ENCODE measurements at regions not wholly inside any gene's neighbourhood (a gene's known extent, or its start where the extent isn't known, plus 50 kb on each side); places are given as distances from the start of the nearest gene placed in this dataset.

DNA sequence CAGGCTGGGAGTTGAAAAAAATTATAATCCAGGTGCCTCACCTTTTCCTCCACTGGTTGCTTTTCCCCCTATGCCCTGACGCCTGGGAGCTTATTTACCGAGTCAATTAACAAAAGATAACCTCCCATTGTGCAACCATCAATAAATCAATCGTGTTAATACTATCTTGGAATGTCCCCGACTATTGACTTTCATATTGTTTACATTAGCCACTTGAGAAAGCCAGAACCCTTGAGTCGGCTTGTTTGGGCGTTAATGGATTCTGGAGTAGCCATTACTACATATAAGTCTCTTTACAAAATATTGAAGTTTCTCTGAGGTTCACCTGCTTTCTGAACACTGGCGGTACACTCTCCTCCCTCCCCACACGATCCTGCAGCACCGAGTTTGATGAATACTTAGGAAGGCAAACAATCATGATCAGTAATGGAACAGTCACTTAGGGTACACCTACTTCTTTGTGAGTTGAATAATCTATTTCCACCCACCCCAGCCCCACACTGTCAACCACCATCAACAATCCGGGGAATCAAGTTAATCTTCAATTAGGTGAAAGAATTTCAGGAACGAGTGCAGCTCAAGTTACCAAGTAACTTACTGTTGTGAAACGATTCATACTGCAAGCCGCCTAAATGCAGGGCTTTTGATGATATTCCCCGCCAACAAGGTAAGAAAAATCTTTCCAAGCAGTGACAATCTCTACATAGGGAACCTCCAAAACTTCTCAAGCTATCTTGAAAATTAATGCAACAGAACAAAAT lies 159.3 kb upstream of the NR2F2 start:
- no peak for ATAC-seq (ENCODE audit: low read depth)
- no peaks in the 10 kb centered on the region for H3K36me3 Mint-ChIP-seq
- no peak overlapping the region for H3K27ac Mint-ChIP-seq
- POLR2A ChIA-PET: no interaction called here
- H3K9me3 Mint-ChIP-seq: no peaks in the 10 kb centered on the region
- H3K4me1 Mint-ChIP-seq: no peaks in the 10 kb centered on the region
- DNase-seq: no peak
- H3K27me3 Mint-ChIP-seq: no peaks in the 10 kb centered on the region
- H3K4me3 Mint-ChIP-seq: no peak overlapping the region

DNA sequence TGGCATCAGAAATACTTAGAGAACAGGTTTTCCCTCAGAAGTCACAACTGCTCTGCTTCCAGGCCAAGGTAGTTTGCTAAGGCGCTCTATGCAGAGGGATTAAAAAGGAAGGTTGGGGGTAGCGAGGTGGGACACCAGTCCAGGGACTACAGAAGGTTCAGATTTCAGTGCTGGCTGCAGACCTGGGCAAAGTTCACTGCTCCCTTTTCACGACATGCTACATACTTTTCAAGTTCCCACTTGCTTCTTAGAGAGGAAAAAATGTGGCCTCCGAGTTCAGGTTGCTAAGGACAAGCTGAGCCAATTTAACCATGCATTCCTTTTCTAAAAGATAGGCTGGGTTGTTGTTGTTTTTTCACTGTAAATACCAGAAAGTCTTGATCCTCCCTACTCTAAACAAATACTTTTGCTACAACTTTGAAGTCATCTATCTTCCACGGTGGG lies 158.6 kb upstream of the NR2F2 start:
- Mint-ChIP-seq H3K27ac (no peak overlapping the region), H3K27me3 (no peaks in the 10 kb centered on the region), H3K4me1 (no peaks in the 10 kb centered on the region), H3K9me3 (no peaks in the 10 kb centered on the region), H3K4me3 (no peak overlapping the region), H3K36me3 (no peaks in the 10 kb centered on the region)
- DNase-seq: no peak
- ATAC-seq (ENCODE audit: low read depth): no peak
- POLR2A ChIA-PET: no interaction called here

GRCh38 chr15:96172417-96172816 lies 158.1 kb upstream of the NR2F2 start:
- Mint-ChIP-seq H3K27me3 (no peaks in the 10 kb centered on the region), H3K27ac (no peak overlapping the region), H3K4me1 (no peaks in the 10 kb centered on the region), H3K36me3 (no peaks in the 10 kb centered on the region), H3K4me3 (no peak overlapping the region), H3K9me3 (no peaks in the 10 kb centered on the region)
- ATAC-seq (ENCODE audit: low read depth) (no peak), DNase-seq (no peak)
- POLR2A ChIA-PET: no interaction called here

DNA sequence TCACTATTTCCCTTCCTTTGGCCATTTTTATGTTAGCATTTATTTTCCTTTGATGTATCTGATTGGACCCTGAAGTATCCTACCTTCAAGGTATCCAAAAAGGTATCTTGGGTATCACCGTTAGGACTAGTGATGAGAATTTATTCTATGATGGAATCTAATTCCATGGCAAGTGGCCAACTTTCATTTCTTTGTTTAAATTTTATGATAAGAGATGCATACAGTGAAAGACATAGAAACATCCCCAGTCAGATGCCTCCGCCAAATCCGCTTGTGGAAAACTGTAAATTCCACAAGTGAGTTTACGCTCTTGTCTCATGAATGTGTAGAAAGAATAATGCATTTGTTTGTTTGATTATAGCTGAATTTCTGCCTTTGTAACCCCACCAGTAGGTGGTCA lies 153.7 kb upstream of the NR2F2 start:
- POLR2A ChIA-PET: no interaction called here
- no peak overlapping the region for H3K4me3 Mint-ChIP-seq
- ATAC-seq (ENCODE audit: low read depth) (no peak), DNase-seq (no peak)
- H3K27me3 Mint-ChIP-seq: no peaks in the 10 kb centered on the region
- H3K27ac Mint-ChIP-seq: no peak overlapping the region
- H3K36me3 Mint-ChIP-seq: no peaks in the 10 kb centered on the region
- no peaks in the 10 kb centered on the region for H3K4me1 Mint-ChIP-seq
- no peaks in the 10 kb centered on the region for H3K9me3 Mint-ChIP-seq

DNA sequence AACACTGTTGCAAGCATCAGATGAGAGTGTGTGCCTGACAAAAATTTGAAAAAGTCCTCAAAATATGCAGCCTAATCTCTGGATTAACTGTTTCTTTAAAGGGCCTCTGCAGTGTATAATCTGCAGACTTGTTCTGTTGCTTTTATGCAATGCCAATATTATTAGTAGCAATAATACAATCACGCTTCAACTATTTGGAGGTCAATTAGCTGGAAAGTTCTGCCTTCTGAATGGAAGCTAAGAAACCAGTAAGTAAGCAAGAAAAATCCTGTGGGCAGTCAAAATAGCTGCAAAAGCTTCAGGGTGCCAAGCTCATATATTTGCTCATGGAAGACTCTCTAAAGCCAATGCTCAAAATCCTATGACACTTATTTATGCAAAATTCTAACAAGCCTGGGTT lies 153.2 kb upstream of the NR2F2 start:
- ATAC-seq (ENCODE audit: low read depth) (no peak), DNase-seq (no peak)
- Mint-ChIP-seq H3K36me3 (no peaks in the 10 kb centered on the region), H3K27me3 (no peaks in the 10 kb centered on the region), H3K27ac (no peak overlapping the region), H3K4me1 (no peaks in the 10 kb centered on the region), H3K9me3 (no peaks in the 10 kb centered on the region), H3K4me3 (no peak overlapping the region)
- POLR2A ChIA-PET: no interaction called here

GRCh38 chr15:96180087-96180748 lies 150.3 kb upstream of the NR2F2 start:
- ATAC-seq (ENCODE audit: low read depth) (no peak), DNase-seq (no peak)
- Mint-ChIP-seq H3K4me1 (no peaks in the 10 kb centered on the region), H3K36me3 (no peaks in the 10 kb centered on the region), H3K27me3 (no peaks in the 10 kb centered on the region), H3K9me3 (no peaks in the 10 kb centered on the region), H3K4me3 (no peak overlapping the region), H3K27ac (no peak overlapping the region)
- POLR2A ChIA-PET: no interaction called here

DNA sequence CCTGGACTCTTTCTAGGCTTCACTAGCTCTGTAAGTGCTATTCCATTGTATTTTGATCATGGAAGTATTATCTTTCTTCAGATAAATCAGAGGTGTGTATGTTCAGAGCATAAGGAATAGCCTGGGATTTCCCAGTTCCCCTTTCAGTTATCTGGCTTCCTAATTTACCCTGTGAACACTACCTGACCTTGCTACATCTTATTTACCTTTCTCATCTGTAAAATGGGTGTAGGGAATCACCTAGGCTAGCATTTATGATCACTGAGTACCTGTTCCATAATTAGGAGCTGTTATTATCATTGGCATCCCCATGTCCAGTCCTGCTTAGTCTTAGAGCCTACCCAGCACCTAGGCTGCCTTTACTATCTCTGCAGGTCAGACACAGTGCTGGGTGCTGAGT lies 149.3 kb upstream of the NR2F2 start:
- H3K36me3 Mint-ChIP-seq: no peaks in the 10 kb centered on the region
- POLR2A ChIA-PET: no interaction called here
- no peak overlapping the region for H3K4me3 Mint-ChIP-seq
- DNase-seq: no peak
- ATAC-seq (ENCODE audit: low read depth): no peak
- no peak overlapping the region for H3K27ac Mint-ChIP-seq
- H3K27me3 Mint-ChIP-seq: no peaks in the 10 kb centered on the region
- no peaks in the 10 kb centered on the region for H3K9me3 Mint-ChIP-seq
- no peaks in the 10 kb centered on the region for H3K4me1 Mint-ChIP-seq

DNA sequence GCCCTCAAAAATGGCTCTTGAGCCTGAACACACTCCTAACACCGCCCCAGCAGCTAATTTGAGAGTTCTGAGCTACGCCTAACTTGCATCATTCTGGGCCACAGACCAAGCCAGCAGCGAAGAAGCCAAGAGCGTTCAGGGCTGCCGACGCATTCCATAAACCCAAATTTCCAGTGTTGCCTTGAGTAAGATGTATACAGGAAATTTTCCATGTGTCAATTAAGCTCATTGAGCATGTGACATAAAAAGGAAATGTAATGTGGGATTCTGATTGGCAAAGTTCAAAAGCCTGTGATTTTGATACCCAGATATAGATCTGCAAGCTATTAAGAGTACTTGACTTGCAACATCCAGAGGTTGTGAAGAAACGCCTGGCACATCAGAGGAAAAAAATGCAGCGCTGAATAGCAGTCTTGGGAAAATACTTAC lies 148.6 kb upstream of the NR2F2 start:
- no peak for ATAC-seq (ENCODE audit: low read depth)
- H3K4me1 Mint-ChIP-seq: no peaks in the 10 kb centered on the region
- H3K36me3 Mint-ChIP-seq: no peaks in the 10 kb centered on the region
- POLR2A ChIA-PET: no interaction called here
- H3K27ac Mint-ChIP-seq: no peak overlapping the region
- H3K9me3 Mint-ChIP-seq: no peaks in the 10 kb centered on the region
- H3K4me3 Mint-ChIP-seq: no peak overlapping the region
- no peaks in the 10 kb centered on the region for H3K27me3 Mint-ChIP-seq
- no peak for DNase-seq

GRCh38 chr15:96182736-96183513 lies 147.6 kb upstream of the NR2F2 start:
- Mint-ChIP-seq H3K36me3 (no peaks in the 10 kb centered on the region), H3K27ac (no peak overlapping the region), H3K9me3 (no peaks in the 10 kb centered on the region), H3K4me1 (no peaks in the 10 kb centered on the region), H3K4me3 (no peak overlapping the region), H3K27me3 (no peaks in the 10 kb centered on the region)
- DNase-seq: no peak
- POLR2A ChIA-PET: no interaction called here
- no peak for ATAC-seq (ENCODE audit: low read depth)

GRCh38 chr15:96183514-96183850 lies 147.0 kb upstream of the NR2F2 start:
- POLR2A ChIA-PET: no interaction called here
- H3K27ac Mint-ChIP-seq: no peak overlapping the region
- ATAC-seq (ENCODE audit: low read depth) (no peak), DNase-seq (no peak)
- no peaks in the 10 kb centered on the region for H3K36me3 Mint-ChIP-seq
- no peaks in the 10 kb centered on the region for H3K9me3 Mint-ChIP-seq
- H3K4me3 Mint-ChIP-seq: no peak overlapping the region
- no peaks in the 10 kb centered on the region for H3K27me3 Mint-ChIP-seq
- H3K4me1 Mint-ChIP-seq: no peaks in the 10 kb centered on the region

GRCh38 chr15:96183867-96184266 lies 146.6 kb upstream of the NR2F2 start:
- H3K27me3 Mint-ChIP-seq: no peaks in the 10 kb centered on the region
- H3K4me1 Mint-ChIP-seq: no peaks in the 10 kb centered on the region
- H3K4me3 Mint-ChIP-seq: no peak overlapping the region
- DNase-seq: no peak
- no peak overlapping the region for H3K27ac Mint-ChIP-seq
- H3K36me3 Mint-ChIP-seq: no peaks in the 10 kb centered on the region
- POLR2A ChIA-PET: no interaction called here
- no peak for ATAC-seq (ENCODE audit: low read depth)
- H3K9me3 Mint-ChIP-seq: no peaks in the 10 kb centered on the region

DNA sequence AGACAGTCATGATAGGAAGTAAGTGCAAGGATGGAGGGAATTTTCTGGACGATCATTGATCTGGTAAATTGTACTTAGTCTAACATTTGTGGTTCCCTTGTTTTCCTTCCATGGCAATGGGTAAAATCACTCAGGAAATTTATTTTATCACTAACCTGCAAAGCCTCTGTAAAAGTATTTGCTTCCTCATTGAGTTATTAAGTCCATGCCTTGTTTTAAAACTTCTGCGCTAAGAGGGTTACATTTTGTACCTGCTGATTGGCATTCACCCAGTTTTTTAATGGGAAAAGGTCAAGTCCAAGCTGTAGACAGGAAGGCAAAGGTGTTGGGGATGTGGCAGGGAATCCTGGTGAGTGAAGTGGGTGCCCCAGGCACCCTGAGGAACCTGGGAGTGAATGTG lies 146.2 kb upstream of the NR2F2 start:
- Mint-ChIP-seq H3K27me3 (no peaks in the 10 kb centered on the region), H3K27ac (no peak overlapping the region), H3K9me3 (no peaks in the 10 kb centered on the region), H3K4me3 (no peak overlapping the region), H3K36me3 (no peaks in the 10 kb centered on the region), H3K4me1 (no peaks in the 10 kb centered on the region)
- POLR2A ChIA-PET: no interaction called here
- no peak for ATAC-seq (ENCODE audit: low read depth)
- no peak for DNase-seq

DNA sequence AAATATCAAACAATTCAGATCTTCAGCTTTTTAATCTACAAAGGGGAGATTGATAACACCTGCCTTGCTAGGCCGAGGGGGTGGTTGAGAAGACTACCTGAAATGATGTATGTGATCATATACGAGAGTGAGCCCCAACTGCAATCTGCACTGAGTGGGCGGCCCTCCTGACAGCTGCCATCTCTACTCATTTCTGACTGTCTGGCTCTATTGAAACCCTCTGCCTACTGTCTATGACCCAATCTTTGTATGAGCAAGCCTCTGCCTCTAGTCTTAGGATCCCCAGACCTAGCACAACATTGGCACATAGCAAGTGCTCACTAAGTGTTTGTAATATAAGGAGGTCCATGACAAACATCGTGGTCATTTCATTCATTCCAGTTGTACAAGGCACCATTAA lies 144.4 kb upstream of the NR2F2 start:
- Mint-ChIP-seq H3K4me3 (no peak overlapping the region), H3K36me3 (no peaks in the 10 kb centered on the region), H3K9me3 (no peaks in the 10 kb centered on the region), H3K27ac (no peak overlapping the region), H3K27me3 (no peaks in the 10 kb centered on the region), H3K4me1 (no peaks in the 10 kb centered on the region)
- POLR2A ChIA-PET: no interaction called here
- ATAC-seq (ENCODE audit: low read depth): no peak
- DNase-seq: no peak
